ENCODE measurements at regions not wholly inside any gene's neighbourhood (a gene's known extent, or its start where the extent isn't known, plus 50 kb on each side); places are given as distances from the start of the nearest gene placed in this dataset.

- TF ChIP-seq POLR2A (IDR thresholded peaks at IDR 0.05) = no peak
- TF ChIP-seq CTCF (IDR thresholded peaks at IDR 0.05) = no peak
These were observed 524.8 kb downstream of the PRR16 start for GRCh38 chr5:120988941-120989340.
